Upper lobe of right lung (tissue), 1 donor: ENCODE measurements at regions not wholly inside any gene's neighbourhood (a gene's known extent, or its start where the extent isn't known, plus 50 kb on each side); places are given as distances from the start of the nearest gene placed in this dataset.
A peak's percentile ranks its signal among the peaks of the same experiment; 100 is the strongest.

Source experiments
- ATAC-seq: fragments of 200-7000 bp; cut with Tn5 transposase; one replicate; pipeline ENCODE4 v1.9.1; 2020; ENCODE audit warnings: mild to moderate bottlenecking, moderate library complexity
- DNase-seq: peaks from one replicate; pipeline ENCODE4 v3.0.0-alpha.2; 2020
- H3K27ac ChIP-seq: fragments of 200-600 bp; one replicate; pipeline ENCODE4 v1.8.0; 2022
- H3K27me3 ChIP-seq: fragments of 200-600 bp; one replicate; pipeline ENCODE4 v1.8.0; 2022; ENCODE audit warnings: mild to moderate bottlenecking
- H3K36me3 ChIP-seq: fragments of 200-600 bp; one replicate; pipeline ENCODE4 v1.8.0; 2022
- H3K4me1 ChIP-seq: fragments of 200-600 bp; one replicate; pipeline ENCODE4 v1.8.0; 2022
- H3K4me3 ChIP-seq: fragments of 200-600 bp; one replicate; pipeline ENCODE4 v1.8.0; 2022; ENCODE audit warnings: mild to moderate bottlenecking
- H3K9me3 ChIP-seq: fragments of 200-600 bp; one replicate; pipeline ENCODE4 v1.8.0; 2022
- intact Hi-C: fragments of 100-400 bp; cut with DNase I; formaldehyde crosslinking; loops from one replicate; pipeline ENCODE4 v1.11.0; 2022
- TF ChIP-seq, protein P1 (sequence below): fragments of 200-600 bp; IDR thresholded peaks from one replicate; pipeline ENCODE4 v1.8.0; 2022; ENCODE audit warnings: antibody characterized with exemption
- donor health status: DM: no; HTN: yes; CAD: no; lungs with severe emphysema.

DNA sequence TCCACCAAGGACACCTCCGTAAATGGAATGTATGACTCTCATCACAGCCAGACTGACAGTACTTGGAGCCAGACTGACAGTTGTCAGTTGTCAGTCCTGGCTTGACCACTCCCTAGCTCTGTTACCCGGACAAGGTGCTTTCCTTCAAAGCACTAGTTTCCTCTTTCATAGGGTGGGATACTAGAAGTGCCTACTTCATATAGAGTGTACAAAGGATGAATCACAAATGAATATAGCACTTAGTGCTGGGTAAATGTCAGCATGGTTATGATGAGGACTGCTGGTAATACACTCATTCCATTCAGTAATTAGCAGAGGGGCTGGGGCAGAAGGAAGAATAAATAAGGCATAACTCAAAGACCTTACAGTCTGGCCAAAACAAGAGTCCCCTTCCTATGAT lies 91.4 kb downstream of the ARL4C start:
- no peak overlapping the region for H3K4me3 ChIP-seq

DNA sequence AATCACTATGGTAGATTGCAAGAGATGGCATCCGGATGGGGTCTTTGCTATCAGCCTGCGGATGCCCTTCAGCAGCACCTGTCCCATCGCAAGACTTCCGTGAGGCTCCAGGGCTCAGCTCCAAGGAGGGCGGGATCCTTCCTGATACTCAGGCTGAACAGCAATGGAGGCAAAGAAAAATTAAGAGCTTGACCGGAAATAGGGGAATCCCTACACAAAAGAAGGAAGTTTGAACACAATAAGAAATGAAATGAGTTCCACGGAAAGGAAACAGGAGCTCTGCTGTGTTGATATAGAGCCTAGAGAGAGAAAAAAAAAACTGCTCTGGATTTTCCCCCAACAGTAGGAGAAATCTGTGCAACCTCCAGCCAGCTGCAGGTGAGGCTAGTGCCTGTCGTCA lies 91.9 kb downstream of the ARL4C start:
- peaks cover 11% of the 10 kb centered on the region for H3K4me1 ChIP-seq
- H3K27me3 ChIP-seq: no peaks in the 10 kb centered on the region
- H3K9me3 ChIP-seq: no peaks in the 10 kb centered on the region
- no peaks in the 10 kb centered on the region for H3K36me3 ChIP-seq
- no peak for ATAC-seq
- intact Hi-C loops: no loop called here
- no peak for DNase-seq
- no peak overlapping the region for H3K4me3 ChIP-seq
- H3K27ac ChIP-seq: no peak overlapping the region
- TF ChIP-seq, protein P1, sequence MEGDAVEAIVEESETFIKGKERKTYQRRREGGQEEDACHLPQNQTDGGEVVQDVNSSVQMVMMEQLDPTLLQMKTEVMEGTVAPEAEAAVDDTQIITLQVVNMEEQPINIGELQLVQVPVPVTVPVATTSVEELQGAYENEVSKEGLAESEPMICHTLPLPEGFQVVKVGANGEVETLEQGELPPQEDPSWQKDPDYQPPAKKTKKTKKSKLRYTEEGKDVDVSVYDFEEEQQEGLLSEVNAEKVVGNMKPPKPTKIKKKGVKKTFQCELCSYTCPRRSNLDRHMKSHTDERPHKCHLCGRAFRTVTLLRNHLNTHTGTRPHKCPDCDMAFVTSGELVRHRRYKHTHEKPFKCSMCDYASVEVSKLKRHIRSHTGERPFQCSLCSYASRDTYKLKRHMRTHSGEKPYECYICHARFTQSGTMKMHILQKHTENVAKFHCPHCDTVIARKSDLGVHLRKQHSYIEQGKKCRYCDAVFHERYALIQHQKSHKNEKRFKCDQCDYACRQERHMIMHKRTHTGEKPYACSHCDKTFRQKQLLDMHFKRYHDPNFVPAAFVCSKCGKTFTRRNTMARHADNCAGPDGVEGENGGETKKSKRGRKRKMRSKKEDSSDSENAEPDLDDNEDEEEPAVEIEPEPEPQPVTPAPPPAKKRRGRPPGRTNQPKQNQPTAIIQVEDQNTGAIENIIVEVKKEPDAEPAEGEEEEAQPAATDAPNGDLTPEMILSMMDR: no peak

More for the DNA sequence above, 91.4 kb downstream of the ARL4C start:
- peaks cover 11% of the 10 kb centered on the region for H3K4me1 ChIP-seq
- no peak for ATAC-seq
- H3K9me3 ChIP-seq: no peaks in the 10 kb centered on the region
- TF ChIP-seq, protein P1: no peak
- H3K27me3 ChIP-seq: no peaks in the 10 kb centered on the region
- intact Hi-C loops: no loop called here
- no peak overlapping the region for H3K27ac ChIP-seq
- no peaks in the 10 kb centered on the region for H3K36me3 ChIP-seq
- DNase-seq: no peak

DNA sequence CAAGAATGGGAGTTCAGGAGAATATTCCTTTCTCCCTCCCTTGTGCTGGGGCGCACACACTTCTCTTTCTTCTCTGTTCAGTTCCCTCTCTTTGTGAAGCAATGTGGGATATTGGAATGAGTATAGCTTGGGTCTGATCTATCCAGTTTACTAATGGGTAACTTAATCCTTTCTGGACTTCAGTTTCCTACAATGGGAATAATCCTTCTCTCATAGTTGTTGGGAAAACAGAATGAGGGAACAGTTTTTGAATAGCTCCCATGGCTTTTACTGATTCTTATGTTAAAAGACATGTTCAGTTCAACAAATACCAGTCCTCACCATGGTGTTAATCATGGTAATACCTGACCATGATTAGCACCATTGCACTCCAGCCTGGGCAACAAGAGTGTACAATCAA lies 93.1 kb downstream of the ARL4C start:
- H3K4me1 ChIP-seq: peaks cover 11% of the 10 kb centered on the region
- H3K9me3 ChIP-seq: no peaks in the 10 kb centered on the region
- no peak overlapping the region for H3K27ac ChIP-seq
- H3K36me3 ChIP-seq: no peaks in the 10 kb centered on the region
- no peak for DNase-seq
- TF ChIP-seq, protein P1: no peak
- no peak for ATAC-seq
- H3K4me3 ChIP-seq: no peak overlapping the region
- intact Hi-C loops: no loop called here
- H3K27me3 ChIP-seq: no peaks in the 10 kb centered on the region

GRCh38 chr2:234403074-234403473 lies 93.8 kb downstream of the ARL4C start:
- DNase-seq: no peak
- TF ChIP-seq, protein P1: no peak
- H3K4me1 ChIP-seq: peaks cover 11% of the 10 kb centered on the region
- H3K4me3 ChIP-seq: no peak overlapping the region
- no peaks in the 10 kb centered on the region for H3K9me3 ChIP-seq
- no peaks in the 10 kb centered on the region for H3K36me3 ChIP-seq
- peak; percentile 23 for ATAC-seq
- no peaks in the 10 kb centered on the region for H3K27me3 ChIP-seq
- intact Hi-C loops: no loop called here
- H3K27ac ChIP-seq: no peak overlapping the region

- DNase-seq: no peak
- H3K4me3 ChIP-seq: no peak overlapping the region
- H3K27ac ChIP-seq: no peak overlapping the region
- TF ChIP-seq, protein P1: no peak
- peaks cover 11% of the 10 kb centered on the region for H3K4me1 ChIP-seq
- intact Hi-C loops: no loop called here
- ATAC-seq: no peak
- H3K9me3 ChIP-seq: no peaks in the 10 kb centered on the region
- no peaks in the 10 kb centered on the region for H3K27me3 ChIP-seq
- no peaks in the 10 kb centered on the region for H3K36me3 ChIP-seq
Measured at GRCh38 chr2:234401426-234401825, 95.5 kb downstream of the ARL4C start.

GRCh38 chr2:234399451-234400246 lies 97.2 kb downstream of the ARL4C start:
- no peaks in the 10 kb centered on the region for H3K36me3 ChIP-seq
- H3K9me3 ChIP-seq: no peaks in the 10 kb centered on the region
- no peak overlapping the region for H3K27ac ChIP-seq
- H3K4me1 ChIP-seq: no peaks in the 10 kb centered on the region
- intact Hi-C loops: no loop called here
- DNase-seq (no peak), ATAC-seq (no peak)
- TF ChIP-seq, protein P1: no peak
- no peak overlapping the region for H3K4me3 ChIP-seq
- no peaks in the 10 kb centered on the region for H3K27me3 ChIP-seq
